ENCODE measurements at regions not wholly inside any gene's neighbourhood (a gene's known extent, or its start where the extent isn't known, plus 50 kb on each side); places are given as distances from the start of the nearest gene placed in this dataset.

DNA sequence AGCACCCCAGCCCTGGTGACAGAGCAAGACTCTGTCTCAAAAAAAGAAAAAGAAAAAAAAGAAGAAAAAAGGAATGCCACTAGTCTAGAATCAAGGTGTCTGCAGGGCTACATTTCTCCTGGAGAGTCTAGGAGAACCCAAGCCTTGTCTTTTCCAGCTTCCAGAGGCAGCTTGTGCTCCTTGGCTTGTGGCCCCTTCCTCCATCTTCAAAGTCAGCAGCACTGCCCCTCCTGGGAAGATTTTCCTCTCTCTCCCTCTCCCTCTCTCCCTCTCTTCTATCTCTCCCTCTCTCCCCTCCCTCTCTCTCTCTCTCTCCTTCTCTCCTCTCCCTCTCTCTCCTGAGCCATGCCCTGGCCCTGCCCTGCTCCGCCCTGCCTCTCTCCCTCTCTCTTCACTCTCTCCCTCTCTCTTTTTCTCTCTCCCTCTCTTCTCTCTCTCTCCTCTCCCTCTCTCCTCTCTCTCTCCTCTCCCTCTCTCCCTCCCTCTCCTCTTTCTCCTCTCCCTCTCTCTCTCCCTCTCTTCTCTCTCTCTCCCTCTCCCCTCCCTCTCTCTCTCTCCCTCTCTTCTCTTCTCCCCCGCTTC is 97.7 kb upstream of the FGF3 start:
- no peak for DNase-seq
- Mint-ChIP-seq H3K4me1 (no peaks in the 10 kb centered on the region), H3K27me3 (peaks cover 51% of the 10 kb centered on the region), H3K27ac (no peak overlapping the region), H3K36me3 (no peaks in the 10 kb centered on the region), H3K4me3 (no peak overlapping the region), H3K9me3 (no peaks in the 10 kb centered on the region)

DNA sequence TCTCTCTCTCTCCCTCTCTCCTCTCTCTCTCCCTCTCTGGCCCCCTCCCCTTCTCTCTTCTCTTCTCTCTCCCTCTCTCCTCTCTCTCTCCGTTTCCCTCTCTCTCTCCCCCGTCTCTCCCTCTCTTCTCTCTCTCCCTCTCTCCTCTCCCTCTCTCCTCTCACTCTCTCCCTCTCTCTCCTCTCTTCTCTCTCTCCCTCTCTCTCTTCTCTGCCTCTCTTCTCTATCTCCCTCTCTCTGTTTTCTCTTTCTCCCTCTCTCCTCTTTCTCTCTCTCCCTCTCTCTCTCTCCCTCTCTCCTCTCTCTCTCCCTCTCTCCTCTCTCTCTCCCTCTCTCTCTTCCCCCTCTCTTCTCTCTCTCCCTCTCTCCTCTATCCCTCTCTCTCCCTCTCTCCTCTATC is 98.3 kb upstream of the FGF3 start:
- no peak overlapping the region for H3K27ac Mint-ChIP-seq
- no peaks in the 10 kb centered on the region for H3K36me3 Mint-ChIP-seq
- no peaks in the 10 kb centered on the region for H3K9me3 Mint-ChIP-seq
- H3K27me3 Mint-ChIP-seq = peaks cover 51% of the 10 kb centered on the region
- DNase-seq = no peak
- H3K4me3 Mint-ChIP-seq = no peak overlapping the region
- no peaks in the 10 kb centered on the region for H3K4me1 Mint-ChIP-seq

DNA sequence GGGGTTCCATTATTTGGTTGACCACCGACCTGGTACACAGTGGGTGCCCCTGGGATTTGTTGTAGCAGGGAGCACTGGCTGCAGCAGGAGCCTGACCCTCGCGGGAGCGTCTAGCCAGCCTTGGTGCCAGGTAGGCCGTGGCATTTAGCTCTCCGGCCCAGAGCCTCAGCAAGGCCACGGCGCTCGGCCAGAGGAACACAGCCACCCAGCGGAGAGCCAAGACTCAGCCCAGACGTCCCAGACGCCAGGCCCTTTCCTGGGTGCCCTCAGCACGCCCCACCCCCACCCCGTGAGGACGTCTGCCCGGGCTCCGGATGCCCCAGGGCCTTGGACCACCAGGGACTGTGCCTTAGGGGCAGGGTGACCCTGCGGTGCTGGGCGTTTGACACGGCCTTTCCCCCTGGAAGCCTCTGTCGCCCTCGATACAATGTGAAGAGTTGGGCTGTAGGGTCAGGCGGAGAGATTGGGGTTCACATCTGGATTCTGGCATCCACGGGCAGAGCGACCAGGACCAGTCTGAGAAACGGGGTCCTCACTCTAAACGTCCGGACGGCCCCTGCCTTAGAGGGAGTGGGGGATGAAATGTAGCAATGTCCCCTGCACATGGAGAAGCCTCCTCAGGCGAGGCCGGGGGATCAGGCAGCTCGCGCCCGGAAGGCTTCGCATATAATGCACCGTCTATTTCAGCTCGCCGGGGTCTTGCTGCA is 99.2 kb upstream of the FGF3 start:
- H3K9me3 Mint-ChIP-seq = no peaks in the 10 kb centered on the region
- no peaks in the 10 kb centered on the region for H3K4me1 Mint-ChIP-seq

DNA sequence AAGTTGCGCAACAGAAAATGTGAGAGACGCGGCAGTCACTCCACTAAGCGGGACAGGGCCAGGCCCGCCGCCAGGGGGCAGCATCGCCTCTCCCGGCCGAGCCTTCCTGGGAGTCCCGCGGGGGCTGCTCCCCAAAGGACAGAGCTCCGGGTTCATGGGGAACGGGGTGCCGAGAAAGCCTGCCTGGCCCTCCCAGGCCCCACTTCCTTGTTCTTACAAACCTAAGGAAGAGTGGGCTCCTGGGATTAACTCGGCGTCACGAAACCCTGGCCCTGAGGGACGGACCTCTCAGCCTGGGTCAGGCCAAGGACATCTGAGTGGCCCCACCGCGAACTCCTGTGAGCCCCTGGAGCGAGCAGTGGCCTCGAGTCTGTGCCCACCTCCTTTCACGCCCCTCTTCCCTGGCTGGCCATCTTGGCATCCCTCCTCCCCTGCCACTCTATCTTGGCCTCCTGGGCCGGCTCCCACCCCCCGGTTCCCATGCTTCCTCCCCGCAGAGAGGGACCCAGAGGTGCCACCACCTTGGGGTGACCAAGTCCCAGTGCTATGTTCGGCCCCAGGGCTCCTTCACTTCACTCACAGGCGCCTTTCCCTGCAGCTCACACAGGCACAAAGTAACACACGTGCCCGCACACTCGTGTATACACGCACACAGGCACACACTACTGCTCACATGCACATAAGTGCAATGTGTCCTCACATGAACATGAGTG is 99.9 kb upstream of the FGF3 start:
- no peak overlapping the region for H3K27ac Mint-ChIP-seq
- no peaks in the 10 kb centered on the region for H3K36me3 Mint-ChIP-seq
- no peak overlapping the region for H3K4me3 Mint-ChIP-seq
- H3K4me1 Mint-ChIP-seq = no peaks in the 10 kb centered on the region
- H3K27me3 Mint-ChIP-seq = peaks cover 63% of the 10 kb centered on the region
- DNase-seq = peak; percentile 77
- H3K9me3 Mint-ChIP-seq = no peaks in the 10 kb centered on the region

More for the DNA sequence above, 99.2 kb upstream of the FGF3 start:
- Mint-ChIP-seq H3K36me3 (no peaks in the 10 kb centered on the region), H3K27me3 (peaks cover 57% of the 10 kb centered on the region), H3K27ac (no peak overlapping the region), H3K4me3 (no peak overlapping the region)
- no peak for DNase-seq

DNA sequence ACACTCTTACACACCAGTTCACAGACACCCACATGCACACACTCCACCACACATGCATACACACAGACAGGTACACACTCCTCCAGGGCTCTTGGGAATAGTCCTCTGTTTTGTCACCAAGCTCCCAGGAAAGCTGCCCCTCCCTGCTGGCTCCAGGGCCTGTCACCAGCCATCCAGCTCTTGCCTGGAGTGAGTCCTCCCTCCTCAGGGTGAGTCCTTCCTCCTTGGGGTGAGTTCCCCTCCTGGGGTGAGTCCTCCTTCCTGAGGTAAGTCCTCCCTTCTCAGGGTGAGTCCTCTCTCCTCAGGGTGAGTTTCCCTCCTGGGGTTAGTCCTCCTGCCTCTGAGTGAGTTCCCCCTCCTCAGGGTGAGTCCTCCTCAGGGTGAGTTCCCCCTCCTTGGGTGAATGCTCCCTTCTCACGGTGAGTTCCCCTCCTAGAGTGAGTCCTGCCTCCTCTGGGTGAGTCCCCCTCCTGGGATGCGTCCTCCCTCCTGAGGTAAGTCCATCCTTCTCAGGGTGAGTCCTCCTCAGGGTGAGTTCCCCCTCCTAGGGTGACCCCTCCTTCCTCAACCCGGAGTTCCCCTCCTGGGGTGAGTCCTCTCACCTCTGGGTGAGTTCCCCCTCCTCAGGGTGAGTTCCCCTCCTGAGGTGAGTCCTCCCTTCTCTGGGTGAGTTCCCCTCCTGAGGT is 100.6 kb upstream of the FGF3 start:
- Mint-ChIP-seq H3K4me3 (no peak overlapping the region), H3K27me3 (peaks cover 65% of the 10 kb centered on the region), H3K27ac (no peak overlapping the region), H3K9me3 (no peaks in the 10 kb centered on the region), H3K4me1 (no peaks in the 10 kb centered on the region), H3K36me3 (no peaks in the 10 kb centered on the region)
- no peak for DNase-seq

GRCh38 chr11:69920345-69921127 is 101.3 kb upstream of the FGF3 start:
- Mint-ChIP-seq H3K27me3 (peaks cover 65% of the 10 kb centered on the region), H3K4me3 (no peak overlapping the region), H3K4me1 (peaks cover 2% of the 10 kb centered on the region), H3K36me3 (no peaks in the 10 kb centered on the region), H3K27ac (no peak overlapping the region), H3K9me3 (no peaks in the 10 kb centered on the region)
- DNase-seq = no peak

- no peak for DNase-seq
- H3K36me3 Mint-ChIP-seq = no peaks in the 10 kb centered on the region
- H3K27ac Mint-ChIP-seq = no peak overlapping the region
- no peak overlapping the region for H3K4me3 Mint-ChIP-seq
- H3K9me3 Mint-ChIP-seq = no peaks in the 10 kb centered on the region
- peaks cover 4% of the 10 kb centered on the region for H3K4me1 Mint-ChIP-seq
- peaks cover 68% of the 10 kb centered on the region for H3K27me3 Mint-ChIP-seq
Observed at GRCh38 chr11:69921128-69922014, 102.2 kb upstream of the FGF3 start.

DNA sequence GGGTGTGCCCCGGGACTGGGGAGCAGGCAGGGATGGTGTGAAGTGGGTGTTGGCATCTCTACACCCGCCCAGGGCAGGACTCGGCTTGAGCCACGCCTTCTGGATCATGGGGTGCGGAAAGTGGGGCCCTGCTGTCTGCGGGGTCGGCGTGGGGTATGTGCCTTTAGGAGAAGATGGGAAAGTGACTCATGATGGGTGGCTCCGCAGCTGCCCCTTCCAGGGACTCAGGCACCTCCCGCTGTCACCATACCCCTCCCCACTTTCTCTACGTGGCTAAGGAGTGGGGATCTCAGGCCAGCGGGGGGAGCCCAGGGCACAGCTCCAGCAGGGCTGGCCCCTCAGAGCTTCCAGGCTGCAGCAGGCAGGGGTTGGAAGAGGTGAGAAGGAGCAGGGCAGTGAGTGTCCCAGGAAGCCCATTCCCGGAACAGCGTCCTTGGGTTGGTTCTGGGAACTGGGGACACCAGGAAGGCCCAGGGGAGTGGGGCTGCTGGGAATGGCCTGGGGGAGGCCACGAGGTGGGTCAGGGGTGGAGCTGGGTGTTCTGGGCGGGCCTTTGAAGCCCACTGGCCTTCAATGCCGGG is 102.9 kb upstream of the FGF3 start:
- peaks cover 68% of the 10 kb centered on the region for H3K27me3 Mint-ChIP-seq

DNA sequence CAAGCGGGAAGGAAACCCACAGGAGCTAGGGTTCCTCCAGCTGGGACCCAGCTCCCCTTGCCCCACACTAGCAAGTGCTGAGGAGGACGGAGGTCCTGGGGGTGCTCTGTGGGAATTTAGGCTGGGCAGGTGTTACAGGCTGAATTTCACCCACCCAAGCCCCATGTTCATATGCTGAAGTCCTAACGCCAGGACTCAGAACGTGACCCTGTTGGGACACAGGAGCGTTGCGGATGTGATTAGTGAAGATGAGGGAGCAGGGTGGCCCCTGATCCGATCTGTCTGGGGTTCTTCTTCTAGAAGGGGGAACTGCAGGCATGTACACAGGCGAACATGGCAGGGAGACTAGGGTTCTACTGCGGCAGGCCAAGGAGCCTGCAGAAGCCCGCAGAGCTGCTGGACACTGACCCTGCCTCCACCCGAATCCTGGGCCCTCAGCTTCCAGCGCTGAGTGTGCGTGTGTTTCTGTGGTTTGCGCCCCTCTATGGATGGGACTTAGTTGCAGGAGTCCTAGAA is 103.4 kb upstream of the FGF3 start:
- Mint-ChIP-seq H3K9me3 (no peaks in the 10 kb centered on the region), H3K4me1 (peaks cover 4% of the 10 kb centered on the region), H3K36me3 (no peaks in the 10 kb centered on the region), H3K27me3 (peaks cover 68% of the 10 kb centered on the region), H3K27ac (no peak overlapping the region), H3K4me3 (no peak overlapping the region)
- no peak for DNase-seq

More for the DNA sequence above, 102.9 kb upstream of the FGF3 start:
- DNase-seq = no peak
- Mint-ChIP-seq H3K36me3 (no peaks in the 10 kb centered on the region), H3K27ac (no peak overlapping the region), H3K4me3 (no peak overlapping the region), H3K9me3 (no peaks in the 10 kb centered on the region), H3K4me1 (peaks cover 4% of the 10 kb centered on the region)

GRCh38 chr11:69923196-69923595 is 104.0 kb upstream of the FGF3 start:
- DNase-seq = no peak
- Mint-ChIP-seq H3K27me3 (peaks cover 66% of the 10 kb centered on the region), H3K9me3 (no peaks in the 10 kb centered on the region), H3K36me3 (no peaks in the 10 kb centered on the region), H3K4me1 (peaks cover 4% of the 10 kb centered on the region), H3K4me3 (no peak overlapping the region), H3K27ac (no peak overlapping the region)

- Mint-ChIP-seq H3K4me3 (no peak overlapping the region), H3K27me3 (peaks cover 66% of the 10 kb centered on the region), H3K9me3 (no peaks in the 10 kb centered on the region), H3K4me1 (peaks cover 4% of the 10 kb centered on the region), H3K36me3 (no peaks in the 10 kb centered on the region), H3K27ac (no peak overlapping the region)
- no peak for DNase-seq
Observed at GRCh38 chr11:69923641-69924307, 104.6 kb upstream of the FGF3 start.

- Mint-ChIP-seq H3K9me3 (no peaks in the 10 kb centered on the region), H3K4me1 (peaks cover 4% of the 10 kb centered on the region), H3K4me3 (no peak overlapping the region), H3K27ac (no peak overlapping the region), H3K27me3 (peaks cover 62% of the 10 kb centered on the region), H3K36me3 (no peaks in the 10 kb centered on the region)
- no peak for DNase-seq
Observed at GRCh38 chr11:69924308-69925161, 105.3 kb upstream of the FGF3 start.

All from activated naive CD8-positive, alpha-beta T cell treated with anti-CD3 and anti-CD28 coated beads for 36 hours (primary cell).